ENCODE measurements at regions not wholly inside any gene's neighbourhood (a gene's known extent, or its start where the extent isn't known, plus 50 kb on each side); places are given as distances from the start of the nearest gene placed in this dataset.

DNA sequence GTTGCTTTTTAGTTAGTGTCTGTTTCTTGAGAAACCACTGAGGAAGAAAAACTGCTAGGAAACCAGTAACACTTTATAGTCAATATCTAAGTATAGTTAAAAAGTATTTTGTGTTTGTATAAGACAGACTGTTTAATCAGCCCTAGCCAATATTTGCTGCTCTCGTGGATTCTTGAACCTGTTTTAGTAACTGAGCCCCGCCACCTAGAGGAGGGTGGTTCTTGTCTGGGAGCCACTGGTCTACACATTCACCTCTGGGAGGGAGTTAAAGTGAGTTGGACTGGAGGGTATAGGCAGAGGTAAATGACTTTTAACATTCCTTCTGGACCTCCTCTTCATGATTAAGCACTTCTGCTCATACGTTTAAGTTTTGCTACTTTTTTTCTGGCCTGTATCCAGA, 117.2 kb downstream of the SPATA31D1 start:
- TF ChIP-seq, protein P1, sequence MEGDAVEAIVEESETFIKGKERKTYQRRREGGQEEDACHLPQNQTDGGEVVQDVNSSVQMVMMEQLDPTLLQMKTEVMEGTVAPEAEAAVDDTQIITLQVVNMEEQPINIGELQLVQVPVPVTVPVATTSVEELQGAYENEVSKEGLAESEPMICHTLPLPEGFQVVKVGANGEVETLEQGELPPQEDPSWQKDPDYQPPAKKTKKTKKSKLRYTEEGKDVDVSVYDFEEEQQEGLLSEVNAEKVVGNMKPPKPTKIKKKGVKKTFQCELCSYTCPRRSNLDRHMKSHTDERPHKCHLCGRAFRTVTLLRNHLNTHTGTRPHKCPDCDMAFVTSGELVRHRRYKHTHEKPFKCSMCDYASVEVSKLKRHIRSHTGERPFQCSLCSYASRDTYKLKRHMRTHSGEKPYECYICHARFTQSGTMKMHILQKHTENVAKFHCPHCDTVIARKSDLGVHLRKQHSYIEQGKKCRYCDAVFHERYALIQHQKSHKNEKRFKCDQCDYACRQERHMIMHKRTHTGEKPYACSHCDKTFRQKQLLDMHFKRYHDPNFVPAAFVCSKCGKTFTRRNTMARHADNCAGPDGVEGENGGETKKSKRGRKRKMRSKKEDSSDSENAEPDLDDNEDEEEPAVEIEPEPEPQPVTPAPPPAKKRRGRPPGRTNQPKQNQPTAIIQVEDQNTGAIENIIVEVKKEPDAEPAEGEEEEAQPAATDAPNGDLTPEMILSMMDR (conservative IDR thresholded peaks at IDR 0.05), result peak; percentile 68
- no peak for TF ChIP-seq ZFX (IDR thresholded peaks at IDR 0.05)
- no peak overlapping the region for H3K27ac ChIP-seq

DNA sequence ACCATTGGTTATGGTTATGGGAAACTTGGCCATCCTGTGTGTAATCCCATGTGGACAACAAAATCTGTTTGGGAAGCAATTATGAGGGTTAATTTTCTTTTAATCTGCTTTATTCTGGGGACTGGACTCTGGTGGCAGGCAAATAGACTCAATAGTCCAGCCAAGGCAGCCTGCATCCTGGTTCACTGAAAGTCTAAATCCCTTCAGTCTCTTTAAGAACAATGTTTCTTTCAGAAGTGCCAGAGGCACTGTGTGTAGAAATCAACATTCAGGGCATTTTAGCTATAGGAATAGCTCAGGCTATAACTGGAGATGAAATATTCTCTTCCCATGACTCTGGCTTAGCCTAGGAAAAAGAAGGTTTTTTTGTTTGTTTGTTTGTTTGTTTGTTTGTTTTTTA, 118.0 kb downstream of the SPATA31D1 start:
- TF ChIP-seq ZFX (IDR thresholded peaks at IDR 0.05), result no peak
- TF ChIP-seq, protein P1 (conservative IDR thresholded peaks at IDR 0.05), result no peak
- H3K27ac ChIP-seq, result no peak overlapping the region

DNA sequence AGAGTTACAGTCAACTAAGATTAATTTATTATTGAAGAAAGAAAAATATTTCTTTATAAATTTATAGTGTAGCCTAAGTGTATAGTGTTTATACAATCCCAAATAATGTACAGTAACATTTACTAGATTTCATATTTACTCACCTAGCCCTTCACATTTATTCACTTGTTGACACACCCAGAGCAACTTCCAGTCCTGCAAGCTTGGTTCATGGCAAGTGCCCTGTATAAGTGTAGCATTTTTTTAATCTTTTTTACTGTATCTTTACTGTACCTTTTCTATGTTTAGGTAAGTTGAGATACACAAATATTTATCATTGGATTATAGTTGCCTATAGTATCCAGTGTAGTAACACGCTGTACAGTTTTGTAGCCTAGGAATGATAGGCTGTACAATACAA, 119.9 kb downstream of the SPATA31D1 start:
- no peak overlapping the region for H3K27ac ChIP-seq
- no peak for TF ChIP-seq ZFX (IDR thresholded peaks at IDR 0.05)
- TF ChIP-seq, protein P1 (conservative IDR thresholded peaks at IDR 0.05), result no peak

DNA sequence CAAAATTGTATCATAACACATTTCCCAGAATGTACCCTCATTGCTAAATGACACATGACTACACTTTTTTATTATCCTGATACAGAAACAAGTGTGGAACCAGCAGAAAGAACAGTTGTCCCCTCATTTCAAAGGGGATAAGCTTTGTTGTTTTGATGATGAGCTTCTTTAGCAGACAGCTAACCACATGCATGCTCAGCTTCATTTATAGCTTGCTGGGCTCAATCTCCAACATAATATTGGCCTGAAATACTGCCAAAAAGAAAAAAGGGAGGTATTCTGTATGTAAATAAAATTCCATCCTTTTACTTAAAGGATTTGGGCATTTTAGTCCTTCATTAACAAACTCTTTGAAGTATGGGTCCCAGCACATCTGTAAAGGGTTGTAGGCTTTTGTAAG, 120.4 kb downstream of the SPATA31D1 start:
- no peak overlapping the region for H3K27ac ChIP-seq
- TF ChIP-seq, protein P1 (conservative IDR thresholded peaks at IDR 0.05), result no peak
- TF ChIP-seq ZFX (IDR thresholded peaks at IDR 0.05), result no peak

DNA sequence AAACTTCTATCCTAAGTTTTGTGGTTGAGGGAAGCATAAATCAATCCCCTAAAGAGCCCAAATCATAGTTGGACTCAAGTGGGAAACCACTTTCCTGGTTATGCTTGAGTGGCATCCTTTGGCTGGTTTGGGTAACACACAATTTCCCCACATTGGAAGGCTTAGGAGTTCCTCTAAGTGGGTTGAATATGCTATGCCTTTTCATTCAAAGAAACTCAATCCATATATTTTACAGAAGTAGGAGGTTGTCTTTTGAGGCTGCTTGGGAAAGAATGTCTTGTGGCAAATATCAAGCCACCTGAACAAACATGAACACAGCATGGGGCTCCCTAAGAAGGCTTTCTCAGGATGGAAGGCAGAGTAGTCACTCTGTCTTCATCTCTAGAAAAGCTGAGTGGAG, 121.1 kb downstream of the SPATA31D1 start:
- TF ChIP-seq, protein P1 (conservative IDR thresholded peaks at IDR 0.05), result no peak
- TF ChIP-seq ZFX (IDR thresholded peaks at IDR 0.05), result no peak
- no peak overlapping the region for H3K27ac ChIP-seq

DNA sequence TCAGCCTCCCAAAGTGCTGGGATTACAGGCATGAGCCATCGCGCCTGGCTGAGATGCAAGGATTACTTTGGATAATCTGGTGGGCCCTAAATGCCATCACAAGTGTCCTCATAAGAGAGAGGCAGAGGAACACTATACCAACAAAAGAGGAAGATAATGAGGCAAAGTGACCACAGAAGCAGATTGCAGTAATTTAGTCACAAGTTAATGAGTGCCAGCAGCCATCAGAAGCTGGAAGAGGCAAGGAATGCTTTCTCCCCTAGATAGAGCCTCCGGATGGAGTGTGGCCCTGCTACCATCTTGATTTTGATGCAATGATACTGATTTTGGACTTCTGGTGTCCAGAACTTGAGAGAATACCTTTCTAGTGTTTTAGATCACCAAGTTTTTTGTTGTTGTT, 122.3 kb downstream of the SPATA31D1 start:
- TF ChIP-seq ZFX (IDR thresholded peaks at IDR 0.05), result no peak
- TF ChIP-seq, protein P1 (conservative IDR thresholded peaks at IDR 0.05), result no peak
- no peak overlapping the region for H3K27ac ChIP-seq

DNA sequence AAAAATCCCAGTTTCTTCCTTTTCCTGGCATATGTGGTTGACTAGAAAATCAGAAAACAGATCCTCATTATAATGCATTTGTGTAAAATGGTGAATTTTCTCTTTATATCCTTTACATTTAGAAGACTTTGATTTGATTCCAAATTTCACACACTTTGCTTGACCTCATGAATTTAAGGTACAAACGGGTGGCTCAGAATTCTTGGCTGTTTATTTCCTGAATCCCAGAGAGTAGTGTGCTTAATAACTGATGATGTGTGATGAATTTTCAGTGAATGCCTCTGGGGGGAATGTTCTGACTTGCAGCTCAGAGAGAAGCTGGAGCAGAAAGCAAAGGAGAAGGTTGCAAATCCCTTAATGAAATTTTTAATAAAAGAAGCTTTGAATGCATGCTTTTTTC, 126.8 kb downstream of the SPATA31D1 start:
- TF ChIP-seq, protein P1 (conservative IDR thresholded peaks at IDR 0.05), result no peak
- no peak for TF ChIP-seq ZFX (IDR thresholded peaks at IDR 0.05)
- H3K27ac ChIP-seq, result no peak overlapping the region
